ENCODE measurements at regions not wholly inside any gene's neighbourhood (a gene's known extent, or its start where the extent isn't known, plus 50 kb on each side); places are given as distances from the start of the nearest gene placed in this dataset.

DNA sequence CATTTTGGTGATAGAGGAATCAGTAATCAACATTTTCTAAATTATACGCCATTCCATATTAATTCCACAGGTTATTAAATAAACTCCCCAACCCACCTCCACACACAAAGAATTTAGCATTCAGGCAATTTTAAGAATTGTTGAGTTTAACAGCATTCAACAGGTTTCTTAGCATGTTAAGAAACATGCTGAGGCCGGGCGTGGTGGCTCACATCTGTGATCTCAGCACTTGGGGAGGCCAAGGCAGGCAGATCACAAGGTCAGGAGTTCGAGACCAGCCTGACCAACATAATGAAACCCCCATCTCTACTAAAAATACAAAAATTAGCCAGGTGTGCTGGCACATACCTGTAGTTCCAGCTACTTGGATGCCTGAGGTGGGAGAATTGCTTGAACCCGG lies 64.0 kb upstream of the PHACTR2 start:
- ATAC-seq: no peak
- TF ChIP-seq, protein P1, sequence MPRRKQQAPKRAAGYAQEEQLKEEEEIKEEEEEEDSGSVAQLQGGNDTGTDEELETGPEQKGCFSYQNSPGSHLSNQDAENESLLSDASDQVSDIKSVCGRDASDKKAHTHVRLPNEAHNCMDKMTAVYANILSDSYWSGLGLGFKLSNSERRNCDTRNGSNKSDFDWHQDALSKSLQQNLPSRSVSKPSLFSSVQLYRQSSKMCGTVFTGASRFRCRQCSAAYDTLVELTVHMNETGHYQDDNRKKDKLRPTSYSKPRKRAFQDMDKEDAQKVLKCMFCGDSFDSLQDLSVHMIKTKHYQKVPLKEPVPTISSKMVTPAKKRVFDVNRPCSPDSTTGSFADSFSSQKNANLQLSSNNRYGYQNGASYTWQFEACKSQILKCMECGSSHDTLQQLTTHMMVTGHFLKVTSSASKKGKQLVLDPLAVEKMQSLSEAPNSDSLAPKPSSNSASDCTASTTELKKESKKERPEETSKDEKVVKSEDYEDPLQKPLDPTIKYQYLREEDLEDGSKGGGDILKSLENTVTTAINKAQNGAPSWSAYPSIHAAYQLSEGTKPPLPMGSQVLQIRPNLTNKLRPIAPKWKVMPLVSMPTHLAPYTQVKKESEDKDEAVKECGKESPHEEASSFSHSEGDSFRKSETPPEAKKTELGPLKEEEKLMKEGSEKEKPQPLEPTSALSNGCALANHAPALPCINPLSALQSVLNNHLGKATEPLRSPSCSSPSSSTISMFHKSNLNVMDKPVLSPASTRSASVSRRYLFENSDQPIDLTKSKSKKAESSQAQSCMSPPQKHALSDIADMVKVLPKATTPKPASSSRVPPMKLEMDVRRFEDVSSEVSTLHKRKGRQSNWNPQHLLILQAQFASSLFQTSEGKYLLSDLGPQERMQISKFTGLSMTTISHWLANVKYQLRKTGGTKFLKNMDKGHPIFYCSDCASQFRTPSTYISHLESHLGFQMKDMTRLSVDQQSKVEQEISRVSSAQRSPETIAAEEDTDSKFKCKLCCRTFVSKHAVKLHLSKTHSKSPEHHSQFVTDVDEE (CRISPR knock-in tag; IDR thresholded peaks at IDR 0.05): no peak
- TF ChIP-seq ZFP3 (CRISPR knock-in tag; IDR thresholded peaks at IDR 0.05) (no peak), ZNF70 (CRISPR knock-in tag; IDR thresholded peaks at IDR 0.05) (no peak), ESRRG (CRISPR knock-in tag; IDR thresholded peaks at IDR 0.05) (no peak), RARB (CRISPR knock-in tag; IDR thresholded peaks at IDR 0.05) (no peak), ARNTL (CRISPR knock-in tag; IDR thresholded peaks at IDR 0.05; ENCODE audit: borderline replicate concordance, low read depth) (no peak), ZNF565 (CRISPR knock-in tag; conservative IDR thresholded peaks at IDR 0.05; ENCODE audit: low read depth) (no peak), PPARA (CRISPR knock-in tag; IDR thresholded peaks at IDR 0.05; ENCODE audit: borderline replicate concordance) (no peak), TCF4 (CRISPR knock-in tag; IDR thresholded peaks at IDR 0.05; ENCODE audit: borderline replicate concordance) (no peak)
- TF ChIP-seq, protein P2, sequence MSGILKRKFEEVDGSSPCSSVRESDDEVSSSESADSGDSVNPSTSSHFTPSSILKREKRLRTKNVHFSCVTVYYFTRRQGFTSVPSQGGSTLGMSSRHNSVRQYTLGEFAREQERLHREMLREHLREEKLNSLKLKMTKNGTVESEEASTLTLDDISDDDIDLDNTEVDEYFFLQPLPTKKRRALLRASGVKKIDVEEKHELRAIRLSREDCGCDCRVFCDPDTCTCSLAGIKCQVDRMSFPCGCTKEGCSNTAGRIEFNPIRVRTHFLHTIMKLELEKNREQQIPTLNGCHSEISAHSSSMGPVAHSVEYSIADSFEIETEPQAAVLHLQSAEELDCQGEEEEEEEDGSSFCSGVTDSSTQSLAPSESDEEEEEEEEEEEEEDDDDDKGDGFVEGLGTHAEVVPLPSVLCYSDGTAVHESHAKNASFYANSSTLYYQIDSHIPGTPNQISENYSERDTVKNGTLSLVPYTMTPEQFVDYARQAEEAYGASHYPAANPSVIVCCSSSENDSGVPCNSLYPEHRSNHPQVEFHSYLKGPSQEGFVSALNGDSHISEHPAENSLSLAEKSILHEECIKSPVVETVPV (CRISPR knock-in tag; IDR thresholded peaks at IDR 0.05): no peak

DNA sequence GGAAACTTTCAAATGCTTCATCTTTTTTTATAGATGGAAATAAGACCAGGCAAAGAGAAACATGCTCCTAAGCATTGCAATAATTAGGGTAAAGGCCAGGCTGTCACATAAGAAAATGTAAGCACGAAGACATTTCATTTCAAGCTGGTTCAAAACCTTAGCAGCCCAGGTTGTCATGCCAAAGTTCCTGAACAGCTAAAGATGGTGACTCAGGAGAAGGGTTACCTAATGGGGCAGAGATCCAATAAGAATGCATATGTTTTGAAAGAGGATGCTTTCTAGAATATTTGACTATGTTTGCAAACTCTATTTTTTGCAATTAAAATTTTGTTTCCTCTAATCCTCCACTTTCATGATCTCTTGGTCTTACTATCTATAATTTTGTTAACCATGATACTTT lies 65.6 kb upstream of the PHACTR2 start:
- TF ChIP-seq ZNF70 (CRISPR knock-in tag; IDR thresholded peaks at IDR 0.05): no peak
- no peak for TF ChIP-seq TCF4 (CRISPR knock-in tag; IDR thresholded peaks at IDR 0.05; ENCODE audit: borderline replicate concordance)
- ATAC-seq: no peak

DNA sequence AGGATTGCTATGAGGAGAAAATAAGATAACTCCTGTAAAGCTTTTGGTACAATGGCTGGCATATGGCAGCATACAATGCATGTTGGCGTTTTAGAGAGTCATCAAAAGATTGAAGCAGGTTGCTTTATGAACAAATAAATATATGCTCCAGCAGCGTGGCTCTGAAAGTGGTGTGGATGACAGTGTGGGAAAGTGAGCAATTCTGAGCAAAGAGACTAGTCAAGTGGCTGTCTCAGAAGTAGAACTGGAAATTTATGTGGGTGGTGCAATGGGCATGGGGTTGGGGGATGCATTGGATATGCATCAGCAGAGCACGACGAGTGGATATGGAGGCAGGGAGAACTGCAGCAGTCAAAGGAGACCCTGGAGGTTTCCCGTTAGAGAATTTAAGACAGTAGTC lies 66.2 kb upstream of the PHACTR2 start:
- TF ChIP-seq ZNF565 (CRISPR knock-in tag; conservative IDR thresholded peaks at IDR 0.05; ENCODE audit: low read depth) (no peak), SNAI2 (CRISPR knock-in tag; IDR thresholded peaks at IDR 0.05) (no peak), ZNF70 (CRISPR knock-in tag; IDR thresholded peaks at IDR 0.05) (no peak), GLIS3 (CRISPR knock-in tag; IDR thresholded peaks at IDR 0.05) (no peak)
- TF ChIP-seq, protein P3, sequence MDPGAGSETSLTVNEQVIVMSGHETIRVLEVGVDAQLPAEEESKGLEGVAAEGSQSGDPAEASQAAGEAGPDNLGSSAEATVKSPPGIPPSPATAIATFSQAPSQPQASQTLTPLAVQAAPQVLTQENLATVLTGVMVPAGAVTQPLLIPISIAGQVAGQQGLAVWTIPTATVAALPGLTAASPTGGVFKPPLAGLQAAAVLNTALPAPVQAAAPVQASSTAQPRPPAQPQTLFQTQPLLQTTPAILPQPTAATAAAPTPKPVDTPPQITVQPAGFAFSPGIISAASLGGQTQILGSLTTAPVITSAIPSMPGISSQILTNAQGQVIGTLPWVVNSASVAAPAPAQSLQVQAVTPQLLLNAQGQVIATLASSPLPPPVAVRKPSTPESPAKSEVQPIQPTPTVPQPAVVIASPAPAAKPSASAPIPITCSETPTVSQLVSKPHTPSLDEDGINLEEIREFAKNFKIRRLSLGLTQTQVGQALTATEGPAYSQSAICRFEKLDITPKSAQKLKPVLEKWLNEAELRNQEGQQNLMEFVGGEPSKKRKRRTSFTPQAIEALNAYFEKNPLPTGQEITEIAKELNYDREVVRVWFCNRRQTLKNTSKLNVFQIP (CRISPR knock-in tag; IDR thresholded peaks at IDR 0.05; ENCODE audit: borderline replicate concordance, low read depth): no peak
- TF ChIP-seq, protein P4, sequence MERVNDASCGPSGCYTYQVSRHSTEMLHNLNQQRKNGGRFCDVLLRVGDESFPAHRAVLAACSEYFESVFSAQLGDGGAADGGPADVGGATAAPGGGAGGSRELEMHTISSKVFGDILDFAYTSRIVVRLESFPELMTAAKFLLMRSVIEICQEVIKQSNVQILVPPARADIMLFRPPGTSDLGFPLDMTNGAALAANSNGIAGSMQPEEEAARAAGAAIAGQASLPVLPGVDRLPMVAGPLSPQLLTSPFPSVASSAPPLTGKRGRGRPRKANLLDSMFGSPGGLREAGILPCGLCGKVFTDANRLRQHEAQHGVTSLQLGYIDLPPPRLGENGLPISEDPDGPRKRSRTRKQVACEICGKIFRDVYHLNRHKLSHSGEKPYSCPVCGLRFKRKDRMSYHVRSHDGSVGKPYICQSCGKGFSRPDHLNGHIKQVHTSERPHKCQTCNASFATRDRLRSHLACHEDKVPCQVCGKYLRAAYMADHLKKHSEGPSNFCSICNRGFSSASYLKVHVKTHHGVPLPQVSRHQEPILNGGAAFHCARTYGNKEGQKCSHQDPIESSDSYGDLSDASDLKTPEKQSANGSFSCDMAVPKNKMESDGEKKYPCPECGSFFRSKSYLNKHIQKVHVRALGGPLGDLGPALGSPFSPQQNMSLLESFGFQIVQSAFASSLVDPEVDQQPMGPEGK (CRISPR knock-in tag; IDR thresholded peaks at IDR 0.05; ENCODE audit: borderline replicate concordance): no peak
- ATAC-seq: no peak

DNA sequence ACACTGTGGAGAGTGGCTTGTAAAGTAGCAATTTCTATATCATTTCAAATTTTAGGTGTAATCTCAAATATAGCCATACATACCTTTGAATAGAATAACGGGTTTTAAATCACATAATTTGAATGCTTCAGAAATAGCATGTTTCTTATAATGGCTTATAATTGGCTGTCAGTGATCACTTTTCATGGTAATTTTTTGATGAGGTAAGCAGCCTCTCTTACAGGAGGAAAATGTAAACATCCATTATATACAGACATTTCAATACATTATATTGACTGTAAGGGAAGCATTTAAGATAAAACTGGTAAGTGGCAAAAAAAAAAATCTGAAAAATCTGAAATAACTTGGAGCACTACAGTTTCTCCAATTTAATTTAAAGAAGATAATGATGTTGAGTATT lies 67.8 kb upstream of the PHACTR2 start:
- TF ChIP-seq ZFP3 (CRISPR knock-in tag; IDR thresholded peaks at IDR 0.05) (no peak), ISL1 (CRISPR knock-in tag; IDR thresholded peaks at IDR 0.05) (no peak), ARNTL (CRISPR knock-in tag; IDR thresholded peaks at IDR 0.05; ENCODE audit: borderline replicate concordance, low read depth) (no peak), ZC3H10 (CRISPR knock-in tag; IDR thresholded peaks at IDR 0.05) (no peak), ESRRG (CRISPR knock-in tag; IDR thresholded peaks at IDR 0.05) (no peak)
- TF ChIP-seq, protein P4 (CRISPR knock-in tag; IDR thresholded peaks at IDR 0.05; ENCODE audit: borderline replicate concordance): no peak
- ATAC-seq: no peak

DNA sequence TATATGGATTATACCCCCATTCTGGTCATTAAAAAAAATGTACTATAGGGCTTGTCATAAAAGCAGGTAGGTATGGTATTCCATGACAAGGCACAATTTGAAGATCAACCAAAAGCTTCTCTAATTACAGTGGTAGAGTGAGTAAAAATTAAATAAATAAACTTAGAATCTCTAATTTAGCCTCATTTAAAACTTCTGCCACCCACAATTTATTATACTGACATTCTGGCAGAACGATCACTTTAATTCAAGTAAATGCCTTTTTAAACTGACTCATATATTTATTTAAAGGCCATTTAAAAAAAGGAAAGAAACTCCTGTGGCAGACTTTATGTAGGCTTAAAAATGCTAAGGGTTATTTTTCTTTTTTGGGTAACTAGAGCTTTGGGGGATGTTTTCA lies 68.3 kb upstream of the PHACTR2 start:
- no peak for ATAC-seq
- TF ChIP-seq, protein P5, sequence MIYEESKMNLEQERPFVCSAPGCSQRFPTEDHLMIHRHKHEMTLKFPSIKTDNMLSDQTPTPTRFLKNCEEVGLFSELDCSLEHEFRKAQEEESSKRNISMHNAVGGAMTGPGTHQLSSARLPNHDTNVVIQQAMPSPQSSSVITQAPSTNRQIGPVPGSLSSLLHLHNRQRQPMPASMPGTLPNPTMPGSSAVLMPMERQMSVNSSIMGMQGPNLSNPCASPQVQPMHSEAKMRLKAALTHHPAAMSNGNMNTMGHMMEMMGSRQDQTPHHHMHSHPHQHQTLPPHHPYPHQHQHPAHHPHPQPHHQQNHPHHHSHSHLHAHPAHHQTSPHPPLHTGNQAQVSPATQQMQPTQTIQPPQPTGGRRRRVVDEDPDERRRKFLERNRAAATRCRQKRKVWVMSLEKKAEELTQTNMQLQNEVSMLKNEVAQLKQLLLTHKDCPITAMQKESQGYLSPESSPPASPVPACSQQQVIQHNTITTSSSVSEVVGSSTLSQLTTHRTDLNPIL (CRISPR knock-in tag; IDR thresholded peaks at IDR 0.05; ENCODE audit: low read depth): no peak
- peak; percentile 42; the same call in 1 of the 2 replicates for TF ChIP-seq ISL1 (CRISPR knock-in tag; IDR thresholded peaks at IDR 0.05)
